Activated naive CD4-positive, alpha-beta T cell treated with anti-CD3 and anti-CD28 coated beads, Interleukin-2, amount 50 U/mL, for 16 hours (primary cell): ENCODE measurements at regions not wholly inside any gene's neighbourhood (a gene's known extent, or its start where the extent isn't known, plus 50 kb on each side); places are given as distances from the start of the nearest gene placed in this dataset.

Experiments used
- DNase-seq: peaks from one replicate; pipeline ENCODE4 v3.0.0-alpha.2; 2020

DNA sequence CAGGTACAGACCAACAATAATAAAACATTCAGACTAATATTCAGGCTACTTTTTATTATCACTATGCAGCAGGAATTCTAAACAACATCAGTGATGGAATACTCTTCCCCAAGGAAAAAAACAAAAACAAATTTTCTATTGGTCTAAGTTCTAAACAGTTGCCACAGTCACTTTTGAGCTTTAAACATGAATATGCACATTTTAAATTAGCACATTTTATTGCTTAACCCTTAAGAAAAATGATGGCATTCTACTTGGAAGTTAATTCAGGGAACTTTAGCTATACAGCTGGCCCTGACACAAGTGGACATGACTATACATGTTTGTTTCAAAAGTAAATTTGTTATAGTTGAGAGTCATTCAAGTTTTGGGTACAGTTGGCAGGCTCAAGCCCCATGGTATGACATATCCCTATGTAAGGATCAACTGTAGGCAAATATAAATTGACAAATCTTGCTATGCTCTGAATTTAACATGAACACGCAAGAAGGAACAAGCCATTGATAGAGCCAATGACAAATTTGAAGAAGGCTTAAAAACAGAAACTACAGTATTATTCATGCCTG is 224.3 kb upstream of the AMIGO2 start:
- no peak for DNase-seq

DNA sequence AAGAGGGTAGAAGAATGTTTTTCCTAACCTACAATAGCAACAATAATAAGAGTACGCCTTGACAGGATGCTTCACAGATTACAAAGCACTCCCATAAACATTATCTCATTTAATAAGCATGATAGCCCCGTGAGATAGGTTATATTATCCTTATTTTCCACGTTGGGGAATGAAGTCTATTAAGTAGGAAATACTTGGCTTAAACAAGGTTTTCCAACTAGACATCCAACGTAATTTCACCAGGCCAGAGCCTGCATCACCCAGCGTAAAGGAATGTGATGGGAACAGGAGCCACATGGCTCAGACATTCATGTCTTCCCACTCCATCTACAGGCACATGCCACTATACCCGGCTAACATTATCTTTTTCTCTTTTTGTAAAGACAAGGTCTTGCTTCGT is 223.4 kb upstream of the AMIGO2 start:
- DNase-seq: no peak

DNA sequence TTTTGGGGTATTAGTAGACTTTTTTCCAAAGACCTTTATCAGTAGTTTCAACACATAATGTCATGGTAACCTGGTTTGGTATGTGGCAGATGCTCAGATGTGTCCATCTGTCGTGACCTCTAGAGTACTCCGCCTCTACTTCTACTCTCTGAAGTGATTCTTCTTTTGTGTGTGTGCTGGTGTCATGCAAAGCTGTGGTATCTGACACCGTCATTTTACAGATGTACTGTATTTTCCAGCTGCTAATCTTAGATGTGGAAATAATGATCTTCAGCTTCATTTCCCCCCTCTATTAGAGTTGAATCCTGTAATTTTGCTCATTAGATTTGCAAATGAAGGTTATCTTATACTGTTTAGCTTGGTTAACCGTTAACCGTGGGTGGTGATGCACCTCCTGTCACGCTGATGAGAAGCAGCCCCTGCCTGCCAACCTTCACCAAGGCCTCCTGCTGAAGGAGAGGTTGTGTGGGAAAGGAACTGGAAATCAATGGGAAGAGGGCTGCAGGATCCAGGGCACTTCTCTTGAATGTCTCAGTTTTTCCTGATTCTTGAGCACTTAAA is 222.4 kb upstream of the AMIGO2 start:
- DNase-seq: no peak

DNA sequence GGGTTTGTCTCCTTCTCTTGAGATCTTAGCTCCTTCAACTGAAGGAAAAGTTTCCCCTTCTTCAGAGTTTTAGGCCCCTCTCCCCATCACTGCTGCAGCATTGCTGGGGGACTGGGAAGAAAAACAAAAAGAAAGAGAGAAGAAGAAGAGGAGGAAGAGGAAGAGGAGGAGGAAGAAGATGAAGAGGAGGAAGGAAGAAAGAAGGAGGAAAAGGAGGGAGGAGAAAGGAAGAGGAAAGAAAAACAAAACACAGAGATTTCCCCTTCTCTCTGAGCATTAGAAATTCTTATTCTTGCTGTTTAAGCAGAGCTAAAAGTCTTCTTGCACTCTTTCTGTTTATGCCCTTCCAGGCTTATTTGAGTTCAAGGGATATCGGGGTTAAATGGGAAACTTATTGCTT is 219.8 kb upstream of the AMIGO2 start:
- DNase-seq: no peak

DNA sequence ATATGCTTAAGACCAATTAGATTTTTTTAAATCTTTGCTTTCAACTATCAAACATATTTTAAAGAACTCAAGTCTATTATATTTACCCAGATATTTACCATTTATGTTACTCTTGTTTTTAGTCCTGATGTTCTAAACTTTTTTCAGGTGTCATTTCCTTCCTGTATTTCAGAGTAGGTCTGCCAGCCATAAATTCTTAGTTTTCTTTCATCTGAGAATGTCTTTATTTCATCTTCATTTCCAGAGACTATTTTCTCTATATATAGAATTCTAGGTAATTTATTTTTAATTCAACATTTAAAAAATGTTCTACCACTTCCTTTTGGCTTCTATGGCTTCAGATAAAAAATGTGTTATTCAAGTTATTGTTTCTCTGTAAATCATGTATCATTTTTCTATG is 218.2 kb upstream of the AMIGO2 start:
- no peak for DNase-seq

DNA sequence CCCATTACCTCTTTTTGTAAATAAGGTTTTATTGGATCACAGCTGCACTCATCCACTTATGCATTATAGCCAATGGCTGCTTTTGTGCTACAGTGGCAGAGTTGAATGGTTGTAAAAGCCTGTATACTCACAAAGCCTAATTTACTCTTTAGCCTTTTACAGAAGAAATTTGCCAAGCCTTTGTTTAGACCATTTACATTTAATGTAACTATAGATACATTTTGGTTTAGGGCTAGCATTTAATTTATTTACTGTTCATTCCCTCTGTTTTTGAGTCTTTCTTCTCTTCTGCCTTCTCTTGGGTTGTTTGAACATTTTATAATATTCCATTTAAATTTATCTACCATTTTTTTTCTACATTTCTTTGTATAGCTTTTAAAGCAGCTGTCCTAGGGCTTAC is 217.1 kb upstream of the AMIGO2 start:
- DNase-seq: no peak

DNA sequence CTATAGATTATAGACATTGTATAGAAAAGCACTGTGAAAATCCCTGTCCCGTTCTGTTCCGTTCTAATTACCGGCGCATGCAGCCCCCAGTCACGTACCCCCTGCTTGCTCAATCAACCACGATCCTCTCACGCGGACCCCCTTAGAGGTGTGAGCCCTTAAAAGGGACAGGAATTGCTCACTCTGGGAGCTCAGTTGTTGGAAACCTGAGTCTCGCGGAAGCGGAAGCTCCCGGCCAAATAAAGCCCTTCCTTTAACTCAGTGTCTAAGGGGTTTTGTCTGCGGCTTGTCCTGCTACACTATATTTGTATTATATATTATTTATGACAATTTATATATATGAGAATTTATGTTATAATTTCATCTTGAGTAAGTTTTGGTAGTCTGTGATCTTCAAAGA is 213.6 kb upstream of the AMIGO2 start:
- DNase-seq: no peak

DNA sequence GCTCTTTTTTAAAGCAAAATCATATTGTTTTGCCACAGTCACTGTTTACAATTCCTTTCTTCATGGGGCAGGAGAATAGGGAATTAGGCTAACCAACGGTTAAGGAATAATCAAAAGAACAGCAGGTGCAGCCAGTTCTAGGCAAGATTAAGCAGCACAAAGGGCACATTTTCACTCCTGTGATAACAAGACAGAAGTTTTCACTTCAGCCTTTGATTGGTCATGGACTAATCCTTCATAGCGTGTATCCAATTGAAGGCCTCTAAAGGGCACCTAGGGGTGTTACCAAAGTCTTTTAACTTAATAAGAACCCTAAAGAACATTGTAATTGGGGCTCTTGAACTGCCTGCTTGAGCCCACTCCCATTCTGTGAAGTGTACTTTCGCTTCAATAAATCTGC is 206.9 kb upstream of the AMIGO2 start:
- no peak for DNase-seq
